ENCODE measurements at regions not wholly inside any gene's neighbourhood (a gene's known extent, or its start where the extent isn't known, plus 50 kb on each side); places are given as distances from the start of the nearest gene placed in this dataset.
"Not testable (repeated sequence)": the region's sequence is repeated elsewhere in the genome, so short reads cannot be mapped to it uniquely, and the experiment has no call there.

GRCh38 chrX:151088221-151088620 lies 88.2 kb upstream of the GPR50 start:
- no peak overlapping the region for H3K4me3 ChIP-seq (ENCODE audit: low read depth, low read length)
- no peak for DNase-seq (ENCODE audit: low read depth)
- in situ Hi-C loops (cut with HindIII; ENCODE audit: low sequenced_read_pairs): loop anchor here (10.0 kb wide), 1 partner anchor 313 kb away; no protein-coding TSS in a partner anchor
- TF ChIP-seq CTCF (IDR thresholded peaks at IDR 0.05; ENCODE audit: low read depth, low read length, missing control alignments): no peak

GRCh38 chrX:151099001-151099400 lies 77.4 kb upstream of the GPR50 start:
- TF ChIP-seq CTCF (IDR thresholded peaks at IDR 0.05; ENCODE audit: low read depth, low read length, missing control alignments): no peak
- no peak for DNase-seq (ENCODE audit: low read depth)
- H3K4me3 ChIP-seq (ENCODE audit: low read depth, low read length): no peak overlapping the region
- in situ Hi-C loops (cut with HindIII; ENCODE audit: low sequenced_read_pairs): no loop called here

GRCh38 chrX:151100799-151101198 lies 75.6 kb upstream of the GPR50 start:
- TF ChIP-seq CTCF (IDR thresholded peaks at IDR 0.05; ENCODE audit: low read depth, low read length, missing control alignments): no peak
- H3K4me3 ChIP-seq (ENCODE audit: low read depth, low read length): no peak overlapping the region
- DNase-seq (ENCODE audit: low read depth): no peak
- in situ Hi-C loops (cut with HindIII; ENCODE audit: low sequenced_read_pairs): no loop called here

GRCh38 chrX:151113200-151113599 lies 63.2 kb upstream of the GPR50 start:
- DNase-seq (ENCODE audit: low read depth); H3K4me3 ChIP-seq (ENCODE audit: low read depth, low read length); in situ Hi-C loops (cut with HindIII; ENCODE audit: low sequenced_read_pairs): not testable (repeated sequence)
